ENCODE measurements at regions not wholly inside any gene's neighbourhood (a gene's known extent, or its start where the extent isn't known, plus 50 kb on each side); places are given as distances from the start of the nearest gene placed in this dataset.
"Not testable (repeated sequence)": the region's sequence is repeated elsewhere in the genome, so short reads cannot be mapped to it uniquely, and the experiment has no call there.

DNA sequence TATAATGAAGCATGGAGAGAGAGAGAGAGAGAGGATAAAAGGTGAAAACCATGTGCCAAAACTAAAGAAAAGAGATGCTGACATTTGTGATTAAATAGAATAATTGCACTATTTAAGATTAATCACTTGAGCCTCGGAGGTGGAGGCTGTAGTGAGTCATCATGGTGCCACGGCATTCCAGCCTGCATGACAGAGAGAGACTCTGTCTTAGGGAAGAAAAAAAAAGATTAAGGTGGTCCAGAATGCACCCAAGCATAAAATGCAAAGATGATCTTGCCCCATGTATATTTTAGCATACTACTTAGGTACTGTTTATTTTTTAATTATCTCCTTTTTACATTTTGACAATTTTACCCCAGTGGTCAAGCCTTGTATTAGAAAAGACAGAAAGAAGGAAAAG, 742.5 kb downstream of the SPATA31A1 start:
- DNase-seq, result not testable (repeated sequence)

- DNase-seq, result peak; percentile 37
These were observed 750.7 kb downstream of the SPATA31A1 start for GRCh38 chr9:40106003-40106782.

DNA sequence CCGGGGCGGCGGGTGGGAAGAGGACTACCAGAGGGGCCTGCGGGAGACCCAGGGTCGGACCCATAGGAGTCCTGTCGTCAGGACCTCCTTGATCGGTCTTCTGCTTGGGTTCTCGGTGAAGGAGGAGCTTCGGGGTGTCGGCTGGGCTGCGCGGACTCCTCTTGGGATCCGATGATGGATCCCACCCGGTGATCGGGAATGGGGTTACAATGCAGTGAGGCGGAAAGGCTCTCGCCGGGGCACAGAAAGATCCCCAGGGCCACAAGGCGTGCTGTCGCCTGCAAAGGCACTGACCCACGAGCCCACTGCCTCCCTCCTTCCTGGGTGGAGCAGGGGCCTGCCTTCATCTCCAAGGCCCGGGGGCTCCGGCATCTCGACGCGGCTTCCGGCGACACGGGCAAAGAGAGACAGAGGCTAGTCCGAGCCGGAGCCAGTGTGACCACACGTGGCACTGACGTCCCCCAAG, 751.3 kb downstream of the SPATA31A1 start:
- not testable (repeated sequence) for DNase-seq

- DNase-seq, result not testable (repeated sequence)
These were observed 751.8 kb downstream of the SPATA31A1 start for GRCh38 chr9:40107251-40107650.

DNA sequence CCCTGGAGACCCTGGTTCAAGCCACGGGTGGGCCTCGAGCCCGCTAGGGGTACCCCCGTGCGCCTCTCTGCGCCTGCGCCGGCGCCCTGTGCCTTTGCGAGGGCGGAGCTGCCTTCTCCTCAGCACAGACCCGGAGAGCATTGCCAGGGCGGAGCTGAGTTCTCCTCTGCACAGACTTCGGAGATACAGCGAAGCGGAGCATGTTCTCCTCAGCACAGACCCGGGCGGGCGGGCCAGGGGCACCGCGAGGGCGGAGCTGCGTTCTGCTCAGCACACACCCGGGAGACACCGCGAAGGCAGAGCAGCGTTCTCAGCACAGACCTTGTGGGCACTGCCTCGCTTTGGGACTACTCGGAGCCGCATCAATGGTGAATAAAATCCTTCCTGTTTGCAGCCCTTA, 753.0 kb downstream of the SPATA31A1 start:
- not testable (repeated sequence) for DNase-seq

- DNase-seq, result not testable (repeated sequence)
These were observed 755.3 kb downstream of the SPATA31A1 start for GRCh38 chr9:40110751-40111150.

DNA sequence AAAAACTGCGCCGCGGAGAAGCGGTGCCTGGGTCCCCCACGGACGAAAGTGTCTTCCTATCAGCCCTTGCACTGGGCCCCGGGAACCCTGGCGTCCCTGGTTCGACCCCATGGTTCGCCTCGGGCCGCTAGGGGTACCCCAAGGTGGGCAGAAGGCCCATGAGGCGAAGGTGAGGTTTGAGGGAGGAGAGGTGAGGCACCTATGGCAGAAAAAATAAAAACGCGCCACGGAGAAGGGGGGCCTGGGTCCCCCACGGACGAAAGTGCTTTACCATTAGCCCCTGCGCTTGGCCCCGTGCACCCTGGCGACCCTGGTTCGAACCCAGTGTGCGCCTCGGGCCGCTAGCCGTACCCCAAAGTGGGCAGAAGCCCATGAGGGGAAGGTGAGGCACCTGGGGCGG, 756.1 kb downstream of the SPATA31A1 start:
- DNase-seq, result not testable (repeated sequence)

DNA sequence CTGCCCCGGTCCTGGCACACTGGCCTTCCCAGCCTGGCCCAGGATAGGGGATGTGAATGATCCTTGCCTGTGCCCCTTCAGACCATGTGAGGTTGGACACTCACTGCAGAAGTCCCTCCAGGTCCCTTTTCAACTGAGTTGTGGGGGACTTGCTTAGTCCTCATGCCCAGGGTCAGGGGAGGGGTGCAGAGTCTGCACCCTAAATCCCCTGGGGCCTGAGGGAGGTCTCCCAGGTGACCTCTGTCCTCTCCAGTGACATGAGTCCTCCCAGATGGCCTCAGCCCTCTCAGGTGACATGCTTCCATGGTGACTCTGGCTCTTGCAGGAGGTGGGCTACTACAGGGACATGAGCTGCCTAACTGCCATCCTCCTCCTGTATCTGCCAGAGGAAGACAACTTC, 775.1 kb downstream of the SPATA31A1 start:
- not testable (repeated sequence) for DNase-seq

- DNase-seq, result not testable (repeated sequence)
These were observed 813.7 kb downstream of the SPATA31A1 start for GRCh38 chr9:40169204-40169603.

- DNase-seq, result not testable (repeated sequence)
These were observed 817.8 kb downstream of the SPATA31A1 start for GRCh38 chr9:40173316-40173715.

DNA sequence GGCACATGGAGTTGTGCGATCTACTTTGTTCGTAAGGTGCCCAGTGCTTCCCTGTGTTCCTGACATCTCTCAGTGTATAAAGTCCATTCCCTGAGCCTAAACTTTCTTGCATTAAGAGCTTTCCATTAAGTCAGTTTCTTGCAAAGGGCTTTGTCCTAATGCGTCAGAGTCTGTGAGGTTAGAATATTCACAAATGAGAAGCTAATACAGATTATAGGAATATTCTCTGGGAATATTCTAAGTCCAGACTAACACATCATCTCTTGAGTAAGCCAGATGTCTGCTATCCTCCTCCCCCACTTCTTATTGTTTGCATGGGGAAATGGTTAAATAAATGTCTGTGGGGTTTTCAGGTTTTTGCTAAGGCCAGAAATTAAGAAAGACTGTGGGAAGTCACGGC, 818.6 kb downstream of the SPATA31A1 start:
- DNase-seq, result not testable (repeated sequence)

DNA sequence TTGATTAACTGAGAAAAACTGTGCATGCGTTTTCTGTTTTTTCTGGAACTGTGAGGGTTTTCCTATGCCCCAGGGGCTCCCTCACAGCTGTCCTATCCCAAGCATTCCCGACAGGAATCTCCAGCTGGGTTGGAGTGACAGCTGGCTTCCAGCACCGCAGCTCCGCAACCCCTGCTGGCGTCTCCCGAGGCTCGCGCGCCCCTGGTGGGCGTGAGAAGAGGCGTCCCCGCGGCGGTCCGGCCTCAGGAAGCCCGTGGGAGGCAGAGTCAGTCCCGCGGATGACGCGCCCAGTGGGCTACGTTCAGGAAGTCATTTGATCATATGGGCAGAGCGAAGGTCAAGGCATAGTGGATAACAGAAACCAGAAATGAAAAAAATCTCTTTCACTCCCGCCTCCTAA, 821.9 kb downstream of the SPATA31A1 start:
- not testable (repeated sequence) for DNase-seq

DNA sequence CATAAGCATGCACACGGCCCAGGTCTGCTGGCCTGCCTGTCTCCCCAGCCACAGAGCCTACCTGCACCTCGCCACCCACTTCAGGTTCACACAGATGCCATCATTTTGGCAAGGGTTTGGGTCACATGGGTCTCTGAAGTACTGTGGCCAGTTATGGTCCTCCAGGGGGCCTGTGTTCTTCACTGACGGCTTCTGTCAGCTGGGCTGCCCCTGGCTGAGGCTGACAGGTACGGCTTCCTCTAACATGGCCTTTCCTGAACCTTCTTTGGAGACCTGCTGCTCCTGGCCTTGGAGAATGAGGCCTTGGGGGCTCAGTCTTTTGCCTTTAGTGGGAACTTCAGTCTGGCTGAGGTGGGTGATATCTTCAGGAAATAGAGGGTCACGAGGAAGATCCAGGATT, 835.9 kb downstream of the SPATA31A1 start:
- DNase-seq, result not testable (repeated sequence)

DNA sequence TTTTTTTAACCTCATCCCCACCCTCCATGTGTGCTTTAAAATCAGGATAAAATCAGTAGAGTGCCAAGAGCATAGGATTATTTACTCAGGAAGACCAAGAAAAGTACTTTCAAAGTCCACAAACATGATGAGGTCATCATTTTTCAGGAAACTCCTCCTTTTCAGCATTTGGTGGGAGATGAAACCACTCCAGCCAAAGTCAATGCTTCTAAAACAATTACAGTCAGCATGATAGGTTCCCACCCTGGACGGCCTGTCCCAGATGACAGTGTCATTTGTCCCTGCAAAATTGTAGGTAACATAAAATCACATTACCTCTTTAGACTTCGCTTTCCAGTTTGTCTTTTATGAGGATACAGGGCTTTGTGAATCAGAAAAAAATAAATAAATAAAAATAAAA, 836.7 kb downstream of the SPATA31A1 start:
- not testable (repeated sequence) for DNase-seq

- DNase-seq, result not testable (repeated sequence)
These were observed 840.8 kb downstream of the SPATA31A1 start for GRCh38 chr9:40196165-40196714.

- not testable (repeated sequence) for DNase-seq
These were observed 841.3 kb downstream of the SPATA31A1 start for GRCh38 chr9:40196803-40197202.

DNA sequence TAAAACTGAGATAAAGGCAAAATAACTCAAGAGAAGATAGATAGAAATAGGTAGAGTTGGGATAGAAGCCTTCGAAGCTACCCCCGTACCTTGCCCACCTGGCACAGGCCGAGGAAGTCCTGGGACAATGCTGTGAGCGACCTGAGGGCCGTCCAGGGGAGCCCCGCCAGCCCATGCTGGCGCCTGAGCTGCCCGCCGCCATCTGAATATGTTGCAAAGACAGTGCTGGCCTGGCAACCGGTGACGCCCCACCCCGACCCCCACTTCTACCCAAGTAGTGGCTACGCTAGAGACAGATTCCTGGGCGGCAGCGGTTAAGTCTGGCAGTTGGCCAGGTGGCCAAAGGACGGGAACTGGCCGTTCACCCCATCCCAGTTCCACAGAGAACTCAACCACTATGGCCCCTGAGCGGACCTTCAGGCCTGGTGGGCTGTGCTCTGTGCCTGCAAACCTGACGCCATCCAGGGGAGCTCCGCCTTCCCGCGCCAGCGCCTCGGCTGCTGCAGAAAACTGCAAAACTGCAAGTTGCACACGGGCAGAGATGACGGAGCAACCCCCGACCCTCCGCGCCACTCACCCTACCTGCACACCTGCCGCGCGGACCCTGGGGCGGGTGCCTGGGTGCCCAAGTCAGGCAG, 866.2 kb downstream of the SPATA31A1 start:
- not testable (repeated sequence) for DNase-seq

DNA sequence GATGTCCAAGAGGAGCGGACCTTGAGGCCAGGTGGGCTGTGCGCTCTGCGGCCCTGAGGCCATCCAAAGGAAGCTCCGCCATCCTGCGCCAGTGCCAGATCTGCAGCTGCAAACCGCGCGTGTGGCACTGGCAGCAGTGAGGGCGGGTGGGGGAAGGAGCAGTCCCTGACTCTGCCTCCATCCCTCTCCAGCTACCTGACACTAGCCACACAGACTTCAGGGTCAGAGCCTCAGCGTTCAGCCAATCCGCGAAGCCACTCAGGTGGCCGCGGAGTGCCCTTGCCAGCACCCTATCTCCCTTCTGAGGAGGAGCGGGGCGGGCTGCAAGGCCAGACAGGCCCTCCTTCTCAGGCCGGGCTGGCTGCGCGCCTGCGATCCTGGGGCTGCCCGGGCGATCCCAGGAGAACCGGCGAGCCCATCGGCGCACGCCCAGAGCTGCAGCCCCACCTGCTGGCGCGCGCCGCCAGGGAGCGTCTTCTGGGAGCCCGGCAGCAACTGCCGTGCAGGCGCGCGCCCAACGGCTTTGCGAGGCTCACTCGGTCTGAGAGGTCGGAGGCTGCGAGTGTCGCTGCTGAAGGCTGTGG, 867.2 kb downstream of the SPATA31A1 start:
- DNase-seq, result not testable (repeated sequence)

DNA sequence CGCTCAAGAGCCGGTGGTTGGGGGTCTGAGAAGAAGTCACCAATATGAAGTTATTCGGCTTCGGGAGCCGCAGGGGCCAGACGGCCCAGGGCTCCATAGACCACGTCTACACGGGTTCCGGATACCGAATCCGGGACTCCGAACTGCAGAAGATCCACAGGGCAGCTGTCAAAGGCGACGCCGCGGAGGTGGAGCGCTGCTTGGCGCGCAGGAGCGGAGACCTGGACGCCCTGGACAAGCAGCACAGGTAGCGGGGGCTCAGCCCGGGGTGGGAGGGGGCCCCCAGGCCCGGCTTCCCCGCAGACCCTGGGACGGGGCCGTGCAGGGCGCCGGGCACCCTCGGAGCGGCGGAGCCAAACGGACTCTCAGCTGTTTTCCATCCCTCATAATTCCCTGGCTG, 867.9 kb downstream of the SPATA31A1 start:
- not testable (repeated sequence) for DNase-seq
